Neuronal stem cell (in vitro differentiated cells): ENCODE measurements at regions not wholly inside any gene's neighbourhood (a gene's known extent, or its start where the extent isn't known, plus 50 kb on each side); places are given as distances from the start of the nearest gene placed in this dataset.

Source experiments
- DNase-seq: peaks from one replicate; pipeline ENCODE4 v3.0.0-alpha.2; 2013; ENCODE audit warnings: low spot score
- H2AFZ ChIP-seq: one replicate; pipeline ENCODE4 v1.6.1; 2013; ENCODE audit warnings: mild to moderate bottlenecking, low read length, inconsistent platforms
- H2AK5ac ChIP-seq: 2 replicates; pipeline ENCODE4 v1.6.1; 2013; ENCODE audit warnings: low read depth, mild to moderate bottlenecking, inconsistent platforms, low read length, moderate library complexity, mixed read lengths
- H2BK120ac ChIP-seq: 2 replicates; pipeline ENCODE4 v1.6.1; 2013; ENCODE audit warnings: low read depth, mild to moderate bottlenecking, inconsistent platforms, low read length, moderate library complexity, mixed read lengths
- H2BK12ac ChIP-seq: one replicate; pipeline ENCODE4 v1.6.1; 2013; ENCODE audit warnings: low read length, inconsistent platforms
- H2BK15ac ChIP-seq: 2 replicates; pipeline ENCODE4 v1.6.1; 2013; ENCODE audit warnings: mild to moderate bottlenecking, low read length, inconsistent platforms, mixed read lengths
- H2BK5ac ChIP-seq: one replicate; pipeline ENCODE4 v1.6.1; 2013; ENCODE audit warnings: inconsistent platforms, mild to moderate bottlenecking, low read length, moderate library complexity
- H3K14ac ChIP-seq: one replicate; pipeline ENCODE4 v1.6.1; 2013; ENCODE audit warnings: low read length, inconsistent platforms
- H3K18ac ChIP-seq: 2 replicates; pipeline ENCODE4 v1.6.1; 2013; ENCODE audit warnings: low read length, inconsistent platforms
- H3K23ac ChIP-seq: 2 replicates; pipeline ENCODE4 v1.6.1; 2013; ENCODE audit warnings: low read depth, mild to moderate bottlenecking, mixed read lengths, low read length, inconsistent platforms; ENCODE audit not compliant: poor library complexity
- H3K27ac ChIP-seq: replicated peaks from 3 replicates; pipeline ENCODE4 v1.5.1; 2013; ENCODE audit warnings: low read length, inconsistent platforms
- H3K27me3 ChIP-seq, 3 experiments: 2 replicates each; pipeline ENCODE4 v1.6.1; 2013; ENCODE audit warnings: low read length in 3 of 3, mild to moderate bottlenecking in 2 of 3, inconsistent platforms in 1 of 3, low read depth in 1 of 3, mixed read lengths in 1 of 3, moderate library complexity in 1 of 3; ENCODE audit not compliant: control insufficient read depth in 3 of 3, insufficient read depth in 3 of 3
- H3K36me3 ChIP-seq, 2 donors: replicated peaks in 1 of 2; 2 replicates each; pipeline ENCODE4 v1.6.1; 2013; ENCODE audit warnings: low read length in 2 of 2; ENCODE audit not compliant: control insufficient read depth in 2 of 2, insufficient read depth in 2 of 2
- H3K4ac ChIP-seq: 2 replicates; pipeline ENCODE4 v1.6.1; 2013; ENCODE audit warnings: inconsistent platforms, mild to moderate bottlenecking, low read length, moderate library complexity
- H3K4me1 ChIP-seq, 2 donors: 1 replicate in 1 of 2; 2 replicates in 1 of 2; pipeline ENCODE4 v1.6.1; 2013; ENCODE audit warnings: low read length in 2 of 2, low read depth in 1 of 2; ENCODE audit not compliant: control insufficient read depth in 2 of 2, insufficient read depth in 1 of 2
- H3K4me2 ChIP-seq: one replicate; pipeline ENCODE4 v1.6.1; 2013; ENCODE audit warnings: mild to moderate bottlenecking, low read length, inconsistent platforms; ENCODE audit not compliant: insufficient read depth, poor library complexity, severe bottlenecking
- H3K4me3 ChIP-seq, 2 donors: 2 replicates each; pipeline ENCODE4 v1.5.1; 2013; ENCODE audit warnings: low read length in 2 of 2, mild to moderate bottlenecking in 2 of 2, inconsistent platforms in 1 of 2, moderate library complexity in 1 of 2
- H3K79me1 ChIP-seq: one replicate; pipeline ENCODE4 v1.6.1; 2013; ENCODE audit warnings: low read depth, mild to moderate bottlenecking, inconsistent platforms, low read length, moderate library complexity
- H3K9ac ChIP-seq: one replicate; pipeline ENCODE4 v1.6.1; 2013; ENCODE audit warnings: mild to moderate bottlenecking, low read depth, low read length, inconsistent platforms; ENCODE audit not compliant: poor library complexity
- H3K9me3 ChIP-seq, 2 donors: replicated peaks in 1 of 2; 2 replicates each; pipeline versions ENCODE3 to v1.6.1; 2013; ENCODE audit warnings: low read length in 2 of 2, mild to moderate bottlenecking in 2 of 2, inconsistent platforms in 1 of 2, low read depth in 1 of 2, mixed read lengths in 1 of 2, moderate library complexity in 1 of 2; ENCODE audit not compliant: control insufficient read depth in 2 of 2, insufficient read depth in 1 of 2
- H4K8ac ChIP-seq: one replicate; pipeline ENCODE4 v1.6.1; 2013; ENCODE audit warnings: low read depth, mild to moderate bottlenecking, inconsistent platforms, low read length, moderate library complexity
- H4K91ac ChIP-seq: one replicate; pipeline ENCODE4 v1.6.1; 2013; ENCODE audit warnings: low read length, low read depth, mild to moderate bottlenecking, inconsistent platforms; ENCODE audit not compliant: poor library complexity
- WGBS, 2 donors: extraction: QIAGEN DNeasy Blood & Tissue Kit; methylation state at CpG; one replicate each; pipeline ENCODE4 v1.1.7; 2013; ENCODE audit warnings: missing lambda C conversion rate in 2 of 2, mixed read lengths in 1 of 2; ENCODE audit not compliant: insufficient read length in 2 of 2, insufficient replicate concordance in 1 of 2; ENCODE audit errors: extremely low coverage in 2 of 2; 5-methylcytosine and 5-hydroxymethylcytosine counted together

DNA sequence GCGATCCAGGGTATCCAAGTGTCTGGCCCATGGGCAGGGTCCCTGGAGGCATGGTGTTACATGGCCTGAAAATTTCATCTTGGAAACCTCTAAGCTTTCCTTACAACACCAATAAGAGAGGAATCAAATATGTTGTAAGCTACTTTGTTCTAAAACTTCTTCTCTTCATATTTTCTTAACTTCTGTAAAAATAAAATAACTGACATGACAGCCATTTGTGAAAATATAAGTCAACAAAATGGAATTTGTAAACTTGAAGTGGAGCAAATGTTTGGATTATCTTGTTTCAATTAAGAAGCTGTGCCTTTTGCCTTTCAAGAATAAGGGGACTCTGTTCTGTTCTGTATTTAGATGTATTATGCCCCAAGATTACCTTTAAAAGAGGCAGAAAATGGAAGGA, 319.7 kb downstream of the LPIN1 start:
- no peak overlapping the region for H2BK5ac ChIP-seq
- no peak overlapping the region for H3K4me3 ChIP-seq
- no peak overlapping the region for H2BK120ac ChIP-seq

DNA sequence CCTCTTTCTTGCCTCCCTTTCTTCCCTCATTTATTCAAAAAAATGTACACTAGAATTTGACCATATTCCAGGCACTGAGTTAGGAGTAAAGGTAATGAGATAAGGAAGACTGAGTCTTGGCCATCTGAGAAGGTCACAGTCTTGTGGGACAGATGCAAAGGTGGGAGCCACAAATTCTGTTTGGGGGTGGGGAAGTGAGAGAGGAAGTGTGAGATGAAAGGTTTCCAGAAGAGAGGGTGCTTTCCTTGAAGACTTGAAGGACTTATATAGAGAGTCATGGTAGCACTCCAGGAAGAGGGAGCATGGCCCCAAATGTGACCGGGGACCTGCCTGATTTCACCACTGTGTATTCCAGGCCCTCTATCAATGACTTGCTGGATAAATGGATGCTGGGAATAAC, 320.6 kb downstream of the LPIN1 start:
- WGBS, 2 donors, result no CpG with 5 or more reads among the region's 1 CpG
- Histone ChIP-seq H3K36me3 (no peaks in the 10 kb centered on the region), H2BK12ac (no peak overlapping the region), H3K4ac (no peak overlapping the region), H2AK5ac (no peak overlapping the region), H2BK15ac (no peak overlapping the region), H3K23ac (no peak overlapping the region), H3K4me2 (no peak overlapping the region), H3K27me3 (no peaks in the 10 kb centered on the region), H4K91ac (no peak overlapping the region), H4K8ac (no peak overlapping the region), H3K9ac (no peak overlapping the region), H3K79me1 (no peaks in the 10 kb centered on the region), H3K27ac (no peak overlapping the region), H2BK120ac (no peak overlapping the region), H3K18ac (no peak overlapping the region), H3K4me3 (no peak overlapping the region), H3K9me3 (peaks cover 0 to 6% of the 10 kb centered on the region in 2 donors), H3K4me1 (peaks cover 1 to 6% of the 10 kb centered on the region in 2 donors), H2BK5ac (no peak overlapping the region), H3K14ac (no peak overlapping the region), H2AFZ (no peak overlapping the region)
- no peak for DNase-seq

More for the DNA sequence above, 319.7 kb downstream of the LPIN1 start:
- Histone ChIP-seq H3K18ac (no peak overlapping the region), H4K91ac (no peak overlapping the region), H3K36me3 (no peaks in the 10 kb centered on the region), H3K4me2 (no peak overlapping the region), H3K27me3 (no peaks in the 10 kb centered on the region), H3K9ac (no peak overlapping the region), H3K14ac (no peak overlapping the region), H3K27ac (no peak overlapping the region), H2AFZ (no peak overlapping the region), H3K79me1 (no peaks in the 10 kb centered on the region), H2BK15ac (no peak overlapping the region), H3K23ac (no peak overlapping the region), H3K9me3 (peaks cover 0 to 6% of the 10 kb centered on the region in 2 donors), H2BK12ac (no peak overlapping the region), H3K4ac (no peak overlapping the region), H2AK5ac (no peak overlapping the region), H3K4me1 (peaks cover 1 to 6% of the 10 kb centered on the region in 2 donors), H4K8ac (no peak overlapping the region)
- no CpG with 5 or more reads among the region's 1 CpG for WGBS, 2 donors
- no peak for DNase-seq

DNA sequence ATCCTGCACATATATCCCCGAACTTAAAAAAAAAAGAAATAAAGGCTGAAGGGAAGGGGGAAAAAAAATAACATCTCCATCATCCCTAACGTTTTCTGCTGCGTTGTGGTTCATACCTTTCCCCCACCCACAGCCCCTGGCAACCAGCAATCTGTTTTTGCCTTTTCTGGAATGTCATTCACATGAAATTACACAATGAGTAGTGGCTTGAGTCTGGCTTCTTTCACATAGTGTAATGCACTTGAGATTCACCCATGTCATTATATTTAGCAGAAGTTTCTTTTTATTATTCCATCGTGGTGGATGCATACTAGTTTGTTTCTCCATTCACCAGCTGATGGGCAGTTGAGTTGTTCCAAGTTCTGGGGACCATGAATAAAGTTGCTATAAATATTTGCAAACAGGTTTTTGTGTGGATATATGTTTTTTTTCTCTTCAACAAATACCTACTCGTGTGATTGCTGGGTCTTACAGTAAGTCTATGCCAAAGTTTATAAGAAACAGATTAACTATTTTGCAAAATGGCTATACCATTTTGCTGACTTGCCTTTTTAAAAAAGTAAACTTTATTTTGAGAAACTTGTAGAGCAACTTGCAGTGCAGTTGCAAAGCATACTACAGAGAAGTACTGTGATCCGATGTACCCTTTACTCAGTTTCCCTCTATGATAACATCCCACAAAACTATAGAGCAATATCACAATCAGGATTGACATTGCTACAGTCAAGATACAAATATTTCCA, 322.5 kb downstream of the LPIN1 start:
- no peak overlapping the region for H3K27ac ChIP-seq
- no peak overlapping the region for H2BK15ac ChIP-seq
- no peak overlapping the region for H2BK12ac ChIP-seq
- H3K14ac ChIP-seq, result no peak overlapping the region
- no peak overlapping the region for H3K4me2 ChIP-seq
- no peak overlapping the region for H4K91ac ChIP-seq
- H3K79me1 ChIP-seq, result no peaks in the 10 kb centered on the region
- WGBS, 2 donors, result no CpG with 5 or more reads among the region's 6 CpGs
- H2AFZ ChIP-seq, result no peak overlapping the region
- no peaks in the 10 kb centered on the region for H3K9me3 ChIP-seq
- no peaks in the 10 kb centered on the region for H3K36me3 ChIP-seq
- H4K8ac ChIP-seq, result no peak overlapping the region
- H3K4ac ChIP-seq, result no peak overlapping the region
- no peaks in the 10 kb centered on the region for H3K27me3 ChIP-seq
- no peak for DNase-seq
- H3K18ac ChIP-seq, result no peak overlapping the region
- no peak overlapping the region for H2AK5ac ChIP-seq
- H3K9ac ChIP-seq, result no peak overlapping the region
- peaks cover under 1 to 6% of the 10 kb centered on the region in 2 donors for H3K4me1 ChIP-seq
- no peak overlapping the region for H3K23ac ChIP-seq
- no peak overlapping the region for H2BK5ac ChIP-seq
- H3K4me3 ChIP-seq, result no peak overlapping the region
- H2BK120ac ChIP-seq, result no peak overlapping the region

DNA sequence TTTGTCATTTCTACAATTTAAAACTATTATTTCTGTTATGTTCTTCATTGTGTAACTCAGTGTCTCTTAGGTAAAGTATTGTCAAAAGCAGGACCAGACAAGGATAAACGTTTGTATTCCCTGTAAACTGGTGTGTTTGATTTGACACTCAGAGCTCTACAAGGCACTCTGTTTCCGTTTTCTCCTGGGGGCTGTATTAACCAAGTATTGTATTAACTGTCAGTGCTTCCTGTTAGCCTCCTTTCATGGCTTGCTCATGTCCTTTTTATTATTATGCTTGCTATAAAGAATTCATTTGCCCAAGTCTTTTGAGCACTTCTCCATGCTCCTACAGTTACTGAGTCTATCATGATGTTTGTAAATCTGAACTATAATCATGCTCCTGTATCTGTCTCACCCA, 323.7 kb downstream of the LPIN1 start:
- Histone ChIP-seq H3K9ac (no peak overlapping the region), H3K14ac (no peak overlapping the region), H3K18ac (no peak overlapping the region), H2BK15ac (no peak overlapping the region), H3K4ac (no peak overlapping the region), H2BK12ac (no peak overlapping the region), H3K27ac (no peak overlapping the region), H3K4me3 (no peak overlapping the region), H3K79me1 (no peaks in the 10 kb centered on the region), H3K36me3 (no peaks in the 10 kb centered on the region), H2AFZ (no peak overlapping the region), H4K8ac (no peak overlapping the region), H2BK5ac (no peak overlapping the region), H3K23ac (no peak overlapping the region), H3K4me2 (no peak overlapping the region), H3K9me3 (no peaks in the 10 kb centered on the region), H2BK120ac (no peak overlapping the region), H3K4me1 (peaks cover 7 to 10% of the 10 kb centered on the region in 2 donors), H3K27me3 (no peaks in the 10 kb centered on the region), H2AK5ac (no peak overlapping the region), H4K91ac (no peak overlapping the region)
- no CpG with 5 or more reads among the region's 2 CpGs for WGBS, 2 donors
- no peak for DNase-seq
